HepG2 (cell line): ENCODE measurements at regions not wholly inside any gene's neighbourhood (a gene's known extent, or its start where the extent isn't known, plus 50 kb on each side); places are given as distances from the start of the nearest gene placed in this dataset.

Experiments
- ATAC-seq: fragments of 200-7000 bp; cut with Tn5 transposase; 3 replicates; pipeline ENCODE4 v1.9.1; 2020; ENCODE audit warnings: mild to moderate bottlenecking, moderate library complexity
- BruUV-seq: library from RNA; stranded (reverse); fragments of 400-500 nt; replicated peaks from 2 replicates; lab custom pipeline; 2021; lab: Mats Ljungman, UMichigan
- CTCF ChIA-PET: fragments of 300-600 bp; formaldehyde crosslinking; extraction: SDS; loops from one replicate; lab custom pipeline; 2021; ENCODE audit warnings: low total read pairs, inconsistent platforms, low intra/inter-chr PET ratio; lab: Yijun Ruan, JAX
- POLR2A ChIA-PET: fragments of 350-600 bp; sonication (Branson Sonifier 250); formaldehyde crosslinking; loops from one replicate; lab custom pipeline; 2020; ENCODE audit warnings: antibody characterized with exemption, inconsistent platforms; lab: Yijun Ruan, JAX
- DNase-seq: peaks from one replicate; pipeline ENCODE4 v3.0.0-alpha.2; 2015; ENCODE audit warnings: low spot score
- FAIRE-seq: peaks from 3 replicates; lab custom pipeline; 2011; peaks lifted over from hg19 to GRCh38; lab: Jason Lieb, UNC
- H2AFZ ChIP-seq: one replicate; pipeline ENCODE4 v1.6.1; 2011; ENCODE audit warnings: low read length, inconsistent platforms
- H3K27ac ChIP-seq: fragments of 300-600 bp; 3 replicates; pipeline ENCODE4 v1.8.0; 2011; ENCODE audit warnings: mixed run types, mild to moderate bottlenecking, mixed read lengths, low read length, inconsistent platforms; ENCODE audit not compliant: insufficient read depth; ENCODE audit errors: extremely low read length
- H3K27me3 ChIP-seq, 2 experiments: fragments of 200-600 bp in 1 of 2; 2 replicates in 1 of 2; 3 replicates in 1 of 2; pipeline versions ENCODE4 v1.6.0 to v1.8.0; 2011; ENCODE audit warnings: low read length in 2 of 2, mild to moderate bottlenecking in 2 of 2, moderate library complexity in 2 of 2, inconsistent platforms in 1 of 2; ENCODE audit not compliant: insufficient read depth in 2 of 2, control insufficient read depth in 1 of 2
- H3K36me3 ChIP-seq, 2 experiments: fragments of 200-600 bp in 1 of 2; replicated peaks in 1 of 2; 2 replicates in 1 of 2; 3 replicates in 1 of 2; pipeline versions ENCODE4 v1.5.1 to v1.8.0; 2011; ENCODE audit warnings: low read length in 2 of 2, inconsistent platforms in 1 of 2; ENCODE audit not compliant: insufficient read depth in 2 of 2, control insufficient read depth in 1 of 2
- H3K4me1 ChIP-seq: 2 replicates; pipeline ENCODE4 v1.5.1; 2012; ENCODE audit warnings: low read length, inconsistent platforms; ENCODE audit not compliant: insufficient read depth
- H3K4me2 ChIP-seq: 2 replicates; pipeline ENCODE4 v1.6.0; 2011; ENCODE audit warnings: low read depth, low read length, inconsistent platforms
- H3K4me3 ChIP-seq, 3 experiments: fragments of 200-600 bp in 1 of 3; sonication (generic), shearing (Covaris generic) in 1 of 3; replicated peaks in 1 of 3; 2 replicates each; pipeline ENCODE4 v1.5.1; 2011 to 2016; ENCODE audit warnings: low read length in 3 of 3, inconsistent platforms in 2 of 3, low read depth in 2 of 3, mild to moderate bottlenecking in 2 of 3, control low read depth in 1 of 3, mixed read lengths in 1 of 3; ENCODE audit not compliant: insufficient read depth in 1 of 3
- H3K79me2 ChIP-seq: one replicate; pipeline ENCODE4 v1.6.1; 2011; ENCODE audit warnings: low read length, inconsistent platforms; ENCODE audit not compliant: insufficient read depth
- H3K9ac ChIP-seq: 2 replicates; pipeline ENCODE4 v1.6.0; 2011; ENCODE audit warnings: mild to moderate bottlenecking, low read depth, low read length, inconsistent platforms; ENCODE audit not compliant: insufficient read depth
- H3K9me3 ChIP-seq: 2 replicates; pipeline ENCODE4 v1.5.1; 2012; ENCODE audit warnings: mild to moderate bottlenecking, low read length
- H4K20me1 ChIP-seq: 2 replicates; pipeline ENCODE4 v1.6.0; 2011; ENCODE audit warnings: inconsistent platforms, mild to moderate bottlenecking, low read length, moderate library complexity; ENCODE audit not compliant: insufficient read depth
- ASH2L ChIP-seq: fragments of 300-600, 200-600 bp; sonication (generic); IDR thresholded peaks from 2 replicates; pipeline ENCODE4 v1.7.0; 2017; ENCODE audit warnings: low read depth, mild to moderate bottlenecking, moderate library complexity, mixed read lengths, low read length; ENCODE audit not compliant: insufficient read length
- ATAD3A ChIP-seq: sonication (generic); formaldehyde crosslinking; IDR thresholded peaks from 2 replicates; pipeline ENCODE4 v1.4.0; 2020; ENCODE audit warnings: missing genetic modification reagents
- ATF1 ChIP-seq: IDR thresholded peaks from 2 replicates; pipeline ENCODE4 v1.6.1; 2016; ENCODE audit warnings: mild to moderate bottlenecking, control low read depth
- CEBPB ChIP-seq: IDR thresholded peaks from 2 replicates; pipeline ENCODE4 v1.6.1; 2011; ENCODE audit warnings: low read depth, low read length, improper control_type of control experiment, borderline replicate concordance
- RXRA ChIP-seq: sonication (generic); formaldehyde crosslinking; IDR thresholded peaks from 2 replicates; pipeline ENCODE4 v1.5.1; 2020; ENCODE audit warnings: missing genetic modification reagents
- TBP ChIP-seq: sonication (generic); formaldehyde crosslinking; IDR thresholded peaks from 2 replicates; pipeline ENCODE4 v1.5.0; 2020; ENCODE audit warnings: missing genetic modification reagents
- ZNF546 ChIP-seq: sonication (generic); formaldehyde crosslinking; conservative IDR thresholded peaks from 2 replicates; pipeline ENCODE4 v1.8.1; 2023; ENCODE audit warnings: mild to moderate bottlenecking, missing genetic modification reagents
- WGBS: methylation state at CpG from one replicate; pipeline ENCODE4 v1.1.6; 2017; ENCODE audit warnings: low lambda C conversion rate; 5-methylcytosine and 5-hydroxymethylcytosine counted together
- in situ Hi-C: cut with HindIII; loops from 2 replicates; pipeline ENCODE4 v1.10.0; 2017; ENCODE audit warnings: low pct_unique_long_range_greater_than_20kb; ENCODE audit not compliant: extremely low pct_ligation_motif_present
- intact Hi-C: fragments of 100-400 bp; cut with micrococcal nuclease; formaldehyde crosslinking; loops from one replicate; pipeline ENCODE4 v1.10.0; 2022; ENCODE audit not compliant: unreplicated experiment
- TF ChIP-seq, protein P1 (sequence below): sonication (generic); formaldehyde crosslinking; IDR thresholded peaks from 2 replicates; pipeline ENCODE4 v1.4.0; 2020; ENCODE audit warnings: missing genetic modification reagents

DNA sequence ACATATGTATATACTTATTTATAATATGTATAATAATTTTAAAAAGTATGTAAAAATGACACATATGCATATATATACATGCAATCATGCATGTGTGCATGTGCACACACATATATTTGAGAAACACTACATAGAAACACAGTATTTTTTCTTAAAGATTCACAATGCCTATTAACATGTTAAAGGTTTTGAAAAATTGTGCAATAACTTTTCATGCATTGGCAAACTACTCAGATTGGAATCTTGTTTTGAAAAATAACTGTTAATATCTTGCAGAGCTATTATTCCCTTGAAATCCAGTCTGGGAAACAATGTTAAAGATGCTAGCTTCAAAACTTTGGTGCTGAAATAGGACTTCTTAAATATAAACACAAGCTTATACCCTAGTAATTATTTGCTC is 256.2 kb upstream of the P2RY1 start:
- POLR2A ChIA-PET, result no interaction called here
- in situ Hi-C loops, result loop anchor here (10.0 kb wide), 1 partner anchor 104 kb away; no protein-coding TSS in a partner anchor
- H3K27me3 ChIP-seq, result no peaks in the 10 kb centered on the region

DNA sequence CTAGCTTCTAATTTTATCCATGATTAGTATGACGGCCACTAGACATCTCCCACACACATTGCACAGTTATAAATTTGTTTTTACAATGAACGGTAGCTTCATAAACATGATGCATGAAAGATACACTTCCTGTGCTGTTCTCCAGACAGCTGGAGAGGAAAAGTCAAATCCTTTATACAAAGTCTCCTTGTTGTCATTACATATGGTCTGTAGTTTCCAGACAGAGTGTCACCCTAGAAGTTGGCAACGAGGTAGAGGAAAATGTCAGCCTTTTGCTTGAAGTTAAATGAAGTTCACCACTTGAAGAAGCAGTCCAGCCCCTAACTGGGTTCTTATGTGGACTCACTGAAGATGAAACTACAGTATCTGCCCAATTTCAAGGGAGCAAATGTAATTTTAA is 253.0 kb upstream of the P2RY1 start:
- Histone ChIP-seq H2AFZ (no peak overlapping the region), H3K27ac (no peak overlapping the region), H3K27me3 (no peaks in the 10 kb centered on the region), H3K4me3 (no peak overlapping the region), H4K20me1 (no peaks in the 10 kb centered on the region), H3K4me2 (no peak overlapping the region), H3K9me3 (no peaks in the 10 kb centered on the region), H3K9ac (no peak overlapping the region), H3K4me1 (no peaks in the 10 kb centered on the region), H3K36me3 (no peaks in the 10 kb centered on the region), H3K79me2 (no peaks in the 10 kb centered on the region)
- intact Hi-C loops, result no loop called here
- ChIA-PET CTCF (no interaction called here), POLR2A (no interaction called here)
- 10% methylated on average over 3 of the region's 3 CpGs for WGBS
- in situ Hi-C loops, result no loop called here
- no peak for ATAC-seq
- no peak for FAIRE-seq
- BruUV-seq, result no TSS peak
- no peak for DNase-seq
- TF ChIP-seq ZNF546 (CRISPR knock-in tag) (no peak), ASH2L (no peak), TBP (CRISPR knock-in tag) (no peak), ATAD3A (CRISPR knock-in tag) (no peak), ATF1 (CRISPR knock-in tag) (no peak)
- TF ChIP-seq, protein P1, sequence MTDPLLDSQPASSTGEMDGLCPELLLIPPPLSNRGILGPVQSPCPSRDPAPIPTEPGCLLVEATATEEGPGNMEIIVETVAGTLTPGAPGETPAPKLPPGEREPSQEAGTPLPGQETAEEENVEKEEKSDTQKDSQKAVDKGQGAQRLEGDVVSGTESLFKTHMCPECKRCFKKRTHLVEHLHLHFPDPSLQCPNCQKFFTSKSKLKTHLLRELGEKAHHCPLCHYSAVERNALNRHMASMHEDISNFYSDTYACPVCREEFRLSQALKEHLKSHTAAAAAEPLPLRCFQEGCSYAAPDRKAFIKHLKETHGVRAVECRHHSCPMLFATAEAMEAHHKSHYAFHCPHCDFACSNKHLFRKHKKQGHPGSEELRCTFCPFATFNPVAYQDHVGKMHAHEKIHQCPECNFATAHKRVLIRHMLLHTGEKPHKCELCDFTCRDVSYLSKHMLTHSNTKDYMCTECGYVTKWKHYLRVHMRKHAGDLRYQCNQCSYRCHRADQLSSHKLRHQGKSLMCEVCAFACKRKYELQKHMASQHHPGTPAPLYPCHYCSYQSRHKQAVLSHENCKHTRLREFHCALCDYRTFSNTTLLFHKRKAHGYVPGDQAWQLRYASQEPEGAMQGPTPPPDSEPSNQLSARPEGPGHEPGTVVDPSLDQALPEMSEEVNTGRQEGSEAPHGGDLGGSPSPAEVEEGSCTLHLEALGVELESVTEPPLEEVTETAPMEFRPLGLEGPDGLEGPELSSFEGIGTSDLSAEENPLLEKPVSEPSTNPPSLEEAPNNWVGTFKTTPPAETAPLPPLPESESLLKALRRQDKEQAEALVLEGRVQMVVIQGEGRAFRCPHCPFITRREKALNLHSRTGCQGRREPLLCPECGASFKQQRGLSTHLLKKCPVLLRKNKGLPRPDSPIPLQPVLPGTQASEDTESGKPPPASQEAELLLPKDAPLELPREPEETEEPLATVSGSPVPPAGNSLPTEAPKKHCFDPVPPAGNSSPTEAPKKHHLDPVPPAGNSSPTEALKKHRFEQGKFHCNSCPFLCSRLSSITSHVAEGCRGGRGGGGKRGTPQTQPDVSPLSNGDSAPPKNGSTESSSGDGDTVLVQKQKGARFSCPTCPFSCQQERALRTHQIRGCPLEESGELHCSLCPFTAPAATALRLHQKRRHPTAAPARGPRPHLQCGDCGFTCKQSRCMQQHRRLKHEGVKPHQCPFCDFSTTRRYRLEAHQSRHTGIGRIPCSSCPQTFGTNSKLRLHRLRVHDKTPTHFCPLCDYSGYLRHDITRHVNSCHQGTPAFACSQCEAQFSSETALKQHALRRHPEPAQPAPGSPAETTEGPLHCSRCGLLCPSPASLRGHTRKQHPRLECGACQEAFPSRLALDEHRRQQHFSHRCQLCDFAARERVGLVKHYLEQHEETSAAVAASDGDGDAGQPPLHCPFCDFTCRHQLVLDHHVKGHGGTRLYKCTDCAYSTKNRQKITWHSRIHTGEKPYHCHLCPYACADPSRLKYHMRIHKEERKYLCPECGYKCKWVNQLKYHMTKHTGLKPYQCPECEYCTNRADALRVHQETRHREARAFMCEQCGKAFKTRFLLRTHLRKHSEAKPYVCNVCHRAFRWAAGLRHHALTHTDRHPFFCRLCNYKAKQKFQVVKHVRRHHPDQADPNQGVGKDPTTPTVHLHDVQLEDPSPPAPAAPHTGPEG (CRISPR knock-in tag), result no peak

More for the DNA sequence above, 256.2 kb upstream of the P2RY1 start:
- DNase-seq, result no peak
- H2AFZ ChIP-seq, result no peak overlapping the region
- FAIRE-seq, result no peak
- no peaks in the 10 kb centered on the region for H4K20me1 ChIP-seq
- no peak overlapping the region for H3K9ac ChIP-seq
- no peak overlapping the region for H3K4me2 ChIP-seq
- no TSS peak for BruUV-seq
- TF ChIP-seq CEBPB (peak; percentile 65; the same call in 1 of the 2 replicates), RXRA (CRISPR knock-in tag) (no peak)
- TF ChIP-seq, all 625 proteins: peak for 1
- CTCF ChIA-PET, result no interaction called here
- intact Hi-C loops, result no loop called here
- Histone ChIP-seq H3K4me3 (no peak overlapping the region), H3K27ac (no peak overlapping the region), H3K79me2 (no peaks in the 10 kb centered on the region), H3K4me1 (no peaks in the 10 kb centered on the region), H3K9me3 (no peaks in the 10 kb centered on the region), H3K36me3 (no peaks in the 10 kb centered on the region)
- no peak for ATAC-seq
